GM12872 (cell line): ENCODE measurements at regions not wholly inside any gene's neighbourhood (a gene's known extent, or its start where the extent isn't known, plus 50 kb on each side); places are given as distances from the start of the nearest gene placed in this dataset.

Experiments
- TF ChIP-seq, protein P1 (sequence below): IDR thresholded peaks from 3 replicates; pipeline ENCODE4 v1.5.1; 2011; ENCODE audit warnings: low read depth, mild to moderate bottlenecking, low read length, moderate library complexity; ENCODE audit not compliant: insufficient read depth

DNA sequence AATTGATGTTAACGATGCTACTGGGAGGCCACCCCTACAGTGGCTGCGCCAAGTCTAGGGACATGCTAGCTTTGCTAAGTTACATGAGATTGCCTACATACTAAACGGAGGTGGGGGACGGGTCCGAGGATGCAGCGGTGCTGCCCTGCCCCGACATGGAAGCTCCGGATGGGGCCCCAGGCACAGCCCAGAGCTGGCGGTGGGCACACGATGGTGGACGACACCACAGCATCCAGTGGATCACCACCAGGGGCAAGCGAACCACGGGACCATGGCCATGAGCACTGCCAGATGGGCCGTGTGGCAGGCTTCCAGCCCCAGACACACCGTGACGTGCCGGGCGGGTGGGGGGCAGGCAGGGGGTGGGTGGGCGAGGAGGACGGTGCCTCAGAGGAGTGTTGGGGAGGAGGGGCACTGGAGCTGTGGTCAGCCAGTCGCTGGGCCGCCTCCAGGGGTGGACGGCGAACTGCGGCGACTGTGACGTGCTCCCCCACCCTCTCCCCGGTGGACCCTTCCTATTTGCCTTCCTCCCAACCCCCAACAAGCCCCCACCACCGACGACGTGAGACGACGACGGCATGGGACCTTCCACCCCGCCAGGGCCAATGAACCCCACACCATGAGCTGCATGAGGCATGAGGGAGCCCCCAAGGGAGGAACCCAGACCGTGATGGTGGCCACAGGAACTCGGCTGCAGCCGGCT, 90.6 kb upstream of the ANKRD30BL start:
- TF ChIP-seq, protein P1, sequence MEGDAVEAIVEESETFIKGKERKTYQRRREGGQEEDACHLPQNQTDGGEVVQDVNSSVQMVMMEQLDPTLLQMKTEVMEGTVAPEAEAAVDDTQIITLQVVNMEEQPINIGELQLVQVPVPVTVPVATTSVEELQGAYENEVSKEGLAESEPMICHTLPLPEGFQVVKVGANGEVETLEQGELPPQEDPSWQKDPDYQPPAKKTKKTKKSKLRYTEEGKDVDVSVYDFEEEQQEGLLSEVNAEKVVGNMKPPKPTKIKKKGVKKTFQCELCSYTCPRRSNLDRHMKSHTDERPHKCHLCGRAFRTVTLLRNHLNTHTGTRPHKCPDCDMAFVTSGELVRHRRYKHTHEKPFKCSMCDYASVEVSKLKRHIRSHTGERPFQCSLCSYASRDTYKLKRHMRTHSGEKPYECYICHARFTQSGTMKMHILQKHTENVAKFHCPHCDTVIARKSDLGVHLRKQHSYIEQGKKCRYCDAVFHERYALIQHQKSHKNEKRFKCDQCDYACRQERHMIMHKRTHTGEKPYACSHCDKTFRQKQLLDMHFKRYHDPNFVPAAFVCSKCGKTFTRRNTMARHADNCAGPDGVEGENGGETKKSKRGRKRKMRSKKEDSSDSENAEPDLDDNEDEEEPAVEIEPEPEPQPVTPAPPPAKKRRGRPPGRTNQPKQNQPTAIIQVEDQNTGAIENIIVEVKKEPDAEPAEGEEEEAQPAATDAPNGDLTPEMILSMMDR: no peak

DNA sequence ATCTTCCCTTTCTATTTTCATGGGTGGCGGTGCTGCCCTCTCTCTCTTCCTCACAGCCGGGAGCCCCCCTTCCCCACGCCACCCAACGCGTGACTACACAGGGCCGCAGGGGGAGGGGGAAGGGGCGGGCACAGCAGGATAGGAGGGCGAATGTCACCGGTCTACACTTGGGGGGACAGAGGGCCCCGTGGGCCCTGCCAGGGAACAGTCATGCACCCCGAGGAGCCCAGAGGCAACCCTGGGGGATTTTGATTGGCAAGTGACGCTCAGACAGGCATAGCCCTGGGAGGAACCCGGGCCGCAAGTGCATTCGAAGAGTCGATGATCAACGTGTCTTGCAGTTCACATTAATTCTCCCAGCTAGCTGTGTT, 91.1 kb upstream of the ANKRD30BL start:
- TF ChIP-seq, protein P1: no peak

DNA sequence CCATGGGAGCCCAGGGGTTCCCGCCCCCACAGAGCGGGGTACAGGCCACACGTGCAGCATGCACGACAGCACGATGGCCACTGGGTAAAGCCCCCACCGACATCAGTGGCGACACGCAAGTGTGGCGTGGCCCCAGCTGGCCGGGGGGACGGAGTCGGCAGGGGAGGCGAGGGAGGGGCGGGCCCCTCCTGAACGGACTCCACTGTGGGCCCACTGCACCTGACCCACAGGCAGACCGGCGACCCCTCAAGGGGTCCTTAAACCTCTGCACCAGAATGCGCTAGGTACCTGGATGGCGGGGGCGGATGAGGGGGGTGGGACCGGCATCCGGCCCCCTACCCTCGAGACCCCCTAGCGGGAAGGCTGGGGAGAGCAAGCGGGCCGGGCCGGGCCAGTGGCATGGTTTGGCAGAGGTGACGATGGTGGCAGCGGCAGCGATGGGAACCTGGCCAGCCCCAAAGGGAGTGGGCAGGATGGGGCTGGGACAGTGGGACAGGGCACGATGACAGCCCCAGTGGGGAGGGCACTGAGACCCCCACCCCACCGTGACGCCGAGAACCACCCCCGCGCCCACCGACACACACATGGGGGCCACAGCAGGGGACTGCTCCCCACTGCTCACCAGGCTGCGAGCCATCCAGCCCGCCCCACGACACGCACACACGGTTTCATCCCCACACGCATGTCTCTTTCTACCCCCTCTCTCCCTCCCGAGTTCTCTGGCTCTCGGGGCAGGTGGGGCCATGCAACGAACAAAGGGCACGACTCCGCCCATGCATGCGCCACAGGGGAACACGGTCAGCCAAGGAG, 91.9 kb upstream of the ANKRD30BL start:
- TF ChIP-seq, protein P1: no peak

DNA sequence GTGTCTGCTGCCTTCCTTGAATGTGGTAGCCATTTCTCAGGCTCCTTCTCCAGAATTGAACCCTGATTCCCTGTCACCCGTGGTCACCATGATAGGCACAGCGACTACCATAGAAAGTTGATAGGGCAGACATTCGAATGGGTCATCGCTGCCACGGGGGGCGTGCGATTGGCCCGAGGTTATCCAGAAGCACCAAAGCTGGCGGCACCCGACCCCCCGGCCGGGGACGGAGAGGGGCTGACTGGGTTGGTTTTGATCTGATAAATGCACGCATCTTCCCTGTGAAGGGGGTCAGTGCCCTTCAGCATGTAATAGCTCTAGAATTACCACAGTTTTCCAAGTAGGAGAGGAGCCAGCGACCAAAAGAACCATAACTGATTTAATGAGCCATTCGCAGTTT, 94.0 kb upstream of the ANKRD30BL start:
- TF ChIP-seq, protein P1: no peak

- TF ChIP-seq, protein P1: no peak
Observed at GRCh38 chr2:132256251-132256902, 94.6 kb upstream of the ANKRD30BL start.

DNA sequence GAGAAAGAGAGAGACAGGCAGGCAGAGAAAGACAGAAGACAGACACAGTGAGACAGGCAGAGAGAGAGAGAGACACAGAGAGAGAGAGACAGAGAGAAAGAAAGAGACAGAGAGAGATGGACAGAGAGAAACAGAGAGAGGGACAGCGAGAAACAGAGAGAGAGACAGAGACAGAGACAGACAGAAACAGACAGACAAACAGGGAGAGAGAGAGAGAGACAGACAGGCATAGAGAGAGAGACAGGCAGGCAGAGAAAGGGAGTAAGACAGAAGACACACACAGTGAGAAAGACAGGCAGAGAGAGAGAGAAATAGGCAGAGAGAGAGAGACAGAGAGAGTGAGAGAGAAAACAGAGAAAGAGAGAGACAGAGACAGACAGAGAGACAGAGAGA, 105.3 kb upstream of the ANKRD30BL start:
- TF ChIP-seq, protein P1: no peak

- TF ChIP-seq, protein P1: peak; percentile 50
Observed at GRCh38 chr2:132268284-132268976, 106.7 kb upstream of the ANKRD30BL start.
